ENCODE measurements at regions not wholly inside any gene's neighbourhood (a gene's known extent, or its start where the extent isn't known, plus 50 kb on each side); places are given as distances from the start of the nearest gene placed in this dataset.

GRCh38 chr4:11494232-11494631 is 65.5 kb upstream of the HS3ST1 start (continued):
- TF ChIP-seq ZMAT4 (CRISPR knock-in tag; IDR thresholded peaks at IDR 0.05): no peak
- TF ChIP-seq ERG (CRISPR knock-in tag; IDR thresholded peaks at IDR 0.05): no peak
- no peak for TF ChIP-seq ARID4B (CRISPR knock-in tag; IDR thresholded peaks at IDR 0.05; ENCODE audit: borderline replicate concordance)
- TF ChIP-seq FOXJ3 (CRISPR knock-in tag; IDR thresholded peaks at IDR 0.05; ENCODE audit: borderline replicate concordance): no peak
- TF ChIP-seq ZNF138 (CRISPR knock-in tag; conservative IDR thresholded peaks at IDR 0.05): no peak
- TF ChIP-seq TP53 (CRISPR knock-in tag; IDR thresholded peaks at IDR 0.05): no peak
- no peak for TF ChIP-seq NR1H2 (CRISPR knock-in tag; IDR thresholded peaks at IDR 0.05)
- no peak for TF ChIP-seq CDX4 (CRISPR knock-in tag; IDR thresholded peaks at IDR 0.05; ENCODE audit: borderline replicate concordance)

- CTCF ChIA-PET: no interaction called here
- POLR2A ChIA-PET: no interaction called here
- DNase-seq (ENCODE audit: low spot score) (no peak), ATAC-seq (no peak)
- no peak overlapping the region for H3K27ac Mint-ChIP-seq
- H3K4me3 Mint-ChIP-seq: no peak overlapping the region
- peaks cover 49% of the 10 kb centered on the region for H3K36me3 Mint-ChIP-seq
- H3K4me1 Mint-ChIP-seq: no peaks in the 10 kb centered on the region
- peaks cover 6% of the 10 kb centered on the region; the same call in 1 of the 2 replicates for H3K27me3 Mint-ChIP-seq (ENCODE audit: low read depth)
- peaks cover 72% of the 10 kb centered on the region for H3K9me3 Mint-ChIP-seq
- TF ChIP-seq JUN (CRISPR knock-in tag; IDR thresholded peaks at IDR 0.05): no peak
- TF ChIP-seq NR3C1 (CRISPR knock-in tag; conservative IDR thresholded peaks at IDR 0.05; ENCODE audit: low read depth): no peak
- TF ChIP-seq EMX1 (CRISPR knock-in tag; IDR thresholded peaks at IDR 0.05): no peak
- no peak for TF ChIP-seq ERG (CRISPR knock-in tag; IDR thresholded peaks at IDR 0.05)
- TF ChIP-seq ZNF317 (CRISPR knock-in tag; IDR thresholded peaks at IDR 0.05; ENCODE audit: borderline replicate concordance, low read depth): no peak
- TF ChIP-seq E2F1 (CRISPR knock-in tag; IDR thresholded peaks at IDR 0.05): no peak
- TF ChIP-seq ZNF532 (CRISPR knock-in tag; IDR thresholded peaks at IDR 0.05; ENCODE audit: borderline replicate concordance): no peak
- TF ChIP-seq FOXJ3 (CRISPR knock-in tag; IDR thresholded peaks at IDR 0.05; ENCODE audit: borderline replicate concordance): no peak
- TF ChIP-seq MAX (CRISPR knock-in tag; IDR thresholded peaks at IDR 0.05): no peak
- no peak for TF ChIP-seq ZBTB21 (CRISPR knock-in tag; IDR thresholded peaks at IDR 0.05; ENCODE audit: borderline replicate concordance)
- no peak for TF ChIP-seq ETV6 (CRISPR knock-in tag; IDR thresholded peaks at IDR 0.05)
- no peak for TF ChIP-seq NFYB (CRISPR knock-in tag; conservative IDR thresholded peaks at IDR 0.05; ENCODE audit: low read depth)
Measured at GRCh38 chr4:11489453-11490083, 60.9 kb upstream of the HS3ST1 start.
